ENCODE measurements at regions not wholly inside any gene's neighbourhood (a gene's known extent, or its start where the extent isn't known, plus 50 kb on each side); places are given as distances from the start of the nearest gene placed in this dataset.

- no peak for DNase-seq (ENCODE audit: low read depth)
- no peak for TF ChIP-seq CTCF (IDR thresholded peaks at IDR 0.05; ENCODE audit: low read length, missing control alignments)
- H3K4me3 ChIP-seq (replicated peaks; ENCODE audit: low read depth, low read length) = no peak overlapping the region
Measured at GRCh38 chr7:131008840-131009711, 275.1 kb upstream of the KLF14 start.

- no peak for DNase-seq (ENCODE audit: low read depth)
- no peak for TF ChIP-seq CTCF (IDR thresholded peaks at IDR 0.05; ENCODE audit: low read length, missing control alignments)
- no peak overlapping the region for H3K4me3 ChIP-seq (replicated peaks; ENCODE audit: low read depth, low read length)
Measured at GRCh38 chr7:131010029-131010716, 276.2 kb upstream of the KLF14 start.

- TF ChIP-seq CTCF (IDR thresholded peaks at IDR 0.05; ENCODE audit: low read length, missing control alignments) = no peak
- H3K4me3 ChIP-seq (replicated peaks; ENCODE audit: low read depth, low read length) = no peak overlapping the region
- DNase-seq (ENCODE audit: low read depth) = peak; percentile 70
Measured at GRCh38 chr7:131010717-131011431, 276.9 kb upstream of the KLF14 start.

- no peak for DNase-seq (ENCODE audit: low read depth)
- H3K4me3 ChIP-seq (replicated peaks; ENCODE audit: low read depth, low read length) = no peak overlapping the region
- no peak for TF ChIP-seq CTCF (IDR thresholded peaks at IDR 0.05; ENCODE audit: low read length, missing control alignments)
Measured at GRCh38 chr7:131011432-131011742, 277.4 kb upstream of the KLF14 start.

GRCh38 chr7:131011976-131012375 lies 278.0 kb upstream of the KLF14 start:
- H3K4me3 ChIP-seq (replicated peaks; ENCODE audit: low read depth, low read length) = no peak overlapping the region
- TF ChIP-seq CTCF (IDR thresholded peaks at IDR 0.05; ENCODE audit: low read length, missing control alignments) = no peak
- peak; percentile 92 for DNase-seq (ENCODE audit: low read depth)

- no peak overlapping the region for H3K4me3 ChIP-seq (replicated peaks; ENCODE audit: low read depth, low read length)
- no peak for DNase-seq (ENCODE audit: low read depth)
- no peak for TF ChIP-seq CTCF (IDR thresholded peaks at IDR 0.05; ENCODE audit: low read length, missing control alignments)
Measured at GRCh38 chr7:131012477-131013031, 278.5 kb upstream of the KLF14 start.

Data from fibroblast of pulmonary artery (primary cell).